Ovary (tissue), 7 donors: ENCODE measurements at regions not wholly inside any gene's neighbourhood (a gene's known extent, or its start where the extent isn't known, plus 50 kb on each side); places are given as distances from the start of the nearest gene placed in this dataset.
A peak's percentile ranks its signal among the peaks of the same experiment; 100 is the strongest.
"Not testable (repeated sequence)": the region's sequence is repeated elsewhere in the genome, so short reads cannot be mapped to it uniquely, and the experiment has no call there.

Source experiments
- DNase-seq, 5 donors: peaks; one replicate each; pipeline ENCODE4 v3.0.0-alpha.2; 2019 to 2020
- H3K27ac ChIP-seq, 2 donors: fragments of 200-600 bp; one replicate each; pipeline versions ENCODE4 v1.5.1 to v1.8.0; 2019 to 2022
- H3K27me3 ChIP-seq: fragments of 200-600 bp; one replicate; pipeline ENCODE4 v1.8.0; 2022
- H3K36me3 ChIP-seq: fragments of 200-600 bp; sonication (generic); one replicate; pipeline ENCODE4 v1.5.1; 2019
- H3K4me1 ChIP-seq: one replicate; pipeline ENCODE4 v1.8.1; 2013; ENCODE audit warnings: mild to moderate bottlenecking, moderate library complexity; ENCODE audit not compliant: insufficient read depth
- H3K4me3 ChIP-seq: fragments of 200-600 bp; sonication (generic); one replicate; pipeline ENCODE4 v1.5.1; 2017
- H3K9me3 ChIP-seq, 2 donors: fragments of 200-600 bp in 1 of 2; sonication (generic) in 1 of 2; one replicate each; pipeline versions ENCODE4 v1.5.1 to v1.8.1; 2013 to 2019; ENCODE audit warnings: mild to moderate bottlenecking in 1 of 2, moderate library complexity in 1 of 2
- CTCF ChIP-seq, 3 donors: fragments of 450-650 bp in 2 of 3; fragments of 200-600 bp in 1 of 3; IDR thresholded peaks; one replicate each; pipeline versions ENCODE4 v1.5.1 to v1.8.0; 2016 to 2022; ENCODE audit warnings: antibody characterized with exemption in 3 of 3, mild to moderate bottlenecking in 1 of 3
- EP300 ChIP-seq: sonication (generic); formaldehyde crosslinking; IDR thresholded peaks from one replicate; pipeline ENCODE4 v1.6.1; 2017; ENCODE audit warnings: antibody characterized with exemption
- POLR2A ChIP-seq: fragments of 450-650 bp; IDR thresholded peaks from one replicate; pipeline ENCODE4 v1.6.1; 2017; ENCODE audit warnings: antibody characterized with exemption, mild to moderate bottlenecking, moderate library complexity
- WGBS, 3 donors: extraction: QIAGEN DNeasy Blood & Tissue Kit in 1 of 3; methylation state at CpG; one replicate each; pipeline versions ENCODE4 v1.1.5 to v1.1.7; 2013 to 2017; 5-methylcytosine and 5-hydroxymethylcytosine counted together
- intact Hi-C, 4 donors: fragments of 100-400 bp; cut with DNase I; formaldehyde crosslinking; loops; one replicate each; pipeline versions ENCODE4 v1.11.0 to v1.15.1; 2022 to 2023
- donor health status: DM: no; HTN: no; CAD: no; lungs with moderate emphysema.
- donor health status: DM: no; HTN: no; CAD: no.
- donor health status: Bipolar disorder and iron deficiency.
- donor health status: DM: no; HTN: no; CAD: no.
- donor health status: DM: yes; HTN: yes; CAD: no.

- DNase-seq: peak in 1 of 5 donors; percentile 43
- 44 to 51% (median 49%) methylated on average over 20 of the region's 20 CpGs for WGBS, 3 donors
- no peaks in the 10 kb centered on the region for H3K36me3 ChIP-seq
- TF ChIP-seq POLR2A (no peak), EP300 (no peak), CTCF (IDR thresholded peaks at IDR 0.05) (no peak)
- H3K4me3 ChIP-seq: no peak overlapping the region
- peak overlapping the region in 1 of 2 donors; percentile 79 for H3K27ac ChIP-seq
- H3K27me3 ChIP-seq: no peaks in the 10 kb centered on the region
- intact Hi-C loops: loop anchor here in 1 of 4 donors (10.0 kb wide), 1 partner anchor 273 kb away; no protein-coding TSS in a partner anchor
- H3K9me3 ChIP-seq: no peaks in the 10 kb centered on the region
- H3K4me1 ChIP-seq: no peaks in the 10 kb centered on the region
Observed at GRCh38 chr7:3157566-3158287, 114.1 kb upstream of the CARD11 start.

- Histone ChIP-seq H3K27me3 (no peaks in the 10 kb centered on the region), H3K4me3 (no peak overlapping the region), H3K36me3 (no peaks in the 10 kb centered on the region), H3K9me3 (no peaks in the 10 kb centered on the region), H3K4me1 (no peaks in the 10 kb centered on the region), H3K27ac (peak overlapping the region in 1 of 2 donors; percentile 79)
- peak in 1 of 5 donors; percentile 33 for DNase-seq
- intact Hi-C loops: loop anchor here in 1 of 4 donors (10.0 kb wide), 1 partner anchor 274 kb away; no protein-coding TSS in a partner anchor
- 59 to 73% (median 63%) methylated on average over 11 of the region's 11 CpGs for WGBS, 3 donors
- TF ChIP-seq EP300: no peak
- TF ChIP-seq POLR2A: no peak
- no peak for TF ChIP-seq CTCF (IDR thresholded peaks at IDR 0.05)
Observed at GRCh38 chr7:3158341-3158760, 114.7 kb upstream of the CARD11 start.

GRCh38 chr7:3159039-3159438, 115.4 kb upstream of the CARD11 start:
- 70 to 77% (median 70%) methylated on average over 4 of the region's 4 CpGs for WGBS, 3 donors
- Histone ChIP-seq H3K36me3 (no peaks in the 10 kb centered on the region), H3K27ac (peak overlapping the region in 1 of 2 donors; percentile 79), H3K4me1 (no peaks in the 10 kb centered on the region), H3K9me3 (no peaks in the 10 kb centered on the region), H3K4me3 (no peak overlapping the region), H3K27me3 (no peaks in the 10 kb centered on the region)
- TF ChIP-seq EP300: no peak
- TF ChIP-seq CTCF (IDR thresholded peaks at IDR 0.05): no peak
- TF ChIP-seq POLR2A: no peak
- intact Hi-C loops: loop anchor here in 1 of 4 donors (10.0 kb wide), 1 partner anchor 274 kb away; no protein-coding TSS in a partner anchor
- no peak for DNase-seq

- no peaks in the 10 kb centered on the region for H3K27me3 ChIP-seq
- H3K36me3 ChIP-seq: no peaks in the 10 kb centered on the region
- intact Hi-C loops: loop anchor here in 1 of 4 donors (10.0 kb wide), 1 partner anchor 275 kb away; no protein-coding TSS in a partner anchor
- H3K9me3 ChIP-seq: no peaks in the 10 kb centered on the region
- TF ChIP-seq CTCF (IDR thresholded peaks at IDR 0.05) (no peak), EP300 (no peak), POLR2A (no peak)
- H3K4me3 ChIP-seq: no peak overlapping the region
- no peaks in the 10 kb centered on the region for H3K4me1 ChIP-seq
- peak overlapping the region in 1 of 2 donors; percentile 79 for H3K27ac ChIP-seq
- DNase-seq: no peak
- 58 to 98% (median 95%) methylated on average over 3 of the region's 3 CpGs for WGBS, 3 donors
Observed at GRCh38 chr7:3159445-3159844, 115.8 kb upstream of the CARD11 start.

GRCh38 chr7:3159926-3160325, 116.3 kb upstream of the CARD11 start:
- intact Hi-C loops: loop anchor here in 1 of 4 donors (10.0 kb wide), 1 partner anchor 275 kb away; no protein-coding TSS in a partner anchor
- not testable (repeated sequence) for H3K27ac ChIP-seq, DNase-seq, H3K4me1 ChIP-seq, H3K9me3 ChIP-seq, H3K27me3 ChIP-seq, H3K36me3 ChIP-seq, H3K4me3 ChIP-seq
- 58 to 77% (median 69%) methylated on average over 5 of the region's 5 CpGs for WGBS, 3 donors
